GM18499 (cell line): ENCODE measurements at regions not wholly inside any gene's neighbourhood (a gene's known extent, or its start where the extent isn't known, plus 50 kb on each side); places are given as distances from the start of the nearest gene placed in this dataset.

Experiments
- ATAC-seq: cut with Tn5 transposase; IDR thresholded peaks from one replicate; pipeline ENCODE4 v1.9.1; 2021; ENCODE audit warnings: moderate number of reproducible peaks; ENCODE audit not compliant: insufficient read depth, unreplicated experiment

- ATAC-seq, result no peak
Observed at GRCh38 chr10:113354711-113355110, 198.1 kb upstream of the HABP2 start.

GRCh38 chr10:113356794-113357680 lies 195.8 kb upstream of the HABP2 start:
- no peak for ATAC-seq

GRCh38 chr10:113357681-113358300 lies 195.1 kb upstream of the HABP2 start:
- ATAC-seq, result no peak

- ATAC-seq, result no peak
Observed at GRCh38 chr10:113359655-113360054, 193.2 kb upstream of the HABP2 start.

GRCh38 chr10:113360870-113361269 lies 192.0 kb upstream of the HABP2 start:
- no peak for ATAC-seq

- ATAC-seq, result no peak
Observed at GRCh38 chr10:113362645-113363091, 190.2 kb upstream of the HABP2 start.

- no peak for ATAC-seq
Observed at GRCh38 chr10:113364227-113364626, 188.6 kb upstream of the HABP2 start.

GRCh38 chr10:113368666-113369364 lies 184.0 kb upstream of the HABP2 start:
- no peak for ATAC-seq

GRCh38 chr10:113369365-113369694 lies 183.5 kb upstream of the HABP2 start:
- no peak for ATAC-seq

- no peak for ATAC-seq
Observed at GRCh38 chr10:113376428-113376827, 176.4 kb upstream of the HABP2 start.

GRCh38 chr10:113379091-113379490 lies 173.8 kb upstream of the HABP2 start:
- no peak for ATAC-seq

- no peak for ATAC-seq
Observed at GRCh38 chr10:113381416-113381815, 171.4 kb upstream of the HABP2 start.

GRCh38 chr10:113381981-113382509 lies 170.8 kb upstream of the HABP2 start:
- ATAC-seq, result no peak

- ATAC-seq, result no peak
Observed at GRCh38 chr10:113382691-113383090, 170.2 kb upstream of the HABP2 start.

- no peak for ATAC-seq
Observed at GRCh38 chr10:113384181-113384580, 168.7 kb upstream of the HABP2 start.

- no peak for ATAC-seq
Observed at GRCh38 chr10:113385021-113385999, 167.5 kb upstream of the HABP2 start.

- ATAC-seq, result no peak
Observed at GRCh38 chr10:113386005-113386404, 166.8 kb upstream of the HABP2 start.

GRCh38 chr10:113389969-113390368 lies 162.9 kb upstream of the HABP2 start:
- ATAC-seq, result no peak

GRCh38 chr10:113390896-113391295 lies 162.0 kb upstream of the HABP2 start:
- ATAC-seq, result no peak

GRCh38 chr10:113397047-113397446 lies 155.8 kb upstream of the HABP2 start:
- ATAC-seq, result no peak
